ENCODE measurements at regions not wholly inside any gene's neighbourhood (a gene's known extent, or its start where the extent isn't known, plus 50 kb on each side); places are given as distances from the start of the nearest gene placed in this dataset.

GRCh38 chr4:34893382-34893781 lies 1350.9 kb downstream of the ARAP2 start:
- TF ChIP-seq YY1 (IDR thresholded peaks at IDR 0.05; ENCODE audit: insufficient read depth, insufficient read length): no peak
- no peak for TF ChIP-seq SUZ12 (IDR thresholded peaks at IDR 0.05; ENCODE audit: extremely low read depth, insufficient read depth, insufficient read length)
- TF ChIP-seq ZNF274 (IDR thresholded peaks at IDR 0.05; ENCODE audit: low read depth, low read length): no peak

Data from NT2/D1 (cell line).